ENCODE measurements at regions not wholly inside any gene's neighbourhood (a gene's known extent, or its start where the extent isn't known, plus 50 kb on each side); places are given as distances from the start of the nearest gene placed in this dataset.

- peak; percentile 2 for DNase-seq
Measured at GRCh38 chrX:45803383-45803921, 602.8 kb upstream of the DIPK2B start.

- DNase-seq: no peak
Measured at GRCh38 chrX:45801554-45801953, 600.9 kb upstream of the DIPK2B start.

DNA sequence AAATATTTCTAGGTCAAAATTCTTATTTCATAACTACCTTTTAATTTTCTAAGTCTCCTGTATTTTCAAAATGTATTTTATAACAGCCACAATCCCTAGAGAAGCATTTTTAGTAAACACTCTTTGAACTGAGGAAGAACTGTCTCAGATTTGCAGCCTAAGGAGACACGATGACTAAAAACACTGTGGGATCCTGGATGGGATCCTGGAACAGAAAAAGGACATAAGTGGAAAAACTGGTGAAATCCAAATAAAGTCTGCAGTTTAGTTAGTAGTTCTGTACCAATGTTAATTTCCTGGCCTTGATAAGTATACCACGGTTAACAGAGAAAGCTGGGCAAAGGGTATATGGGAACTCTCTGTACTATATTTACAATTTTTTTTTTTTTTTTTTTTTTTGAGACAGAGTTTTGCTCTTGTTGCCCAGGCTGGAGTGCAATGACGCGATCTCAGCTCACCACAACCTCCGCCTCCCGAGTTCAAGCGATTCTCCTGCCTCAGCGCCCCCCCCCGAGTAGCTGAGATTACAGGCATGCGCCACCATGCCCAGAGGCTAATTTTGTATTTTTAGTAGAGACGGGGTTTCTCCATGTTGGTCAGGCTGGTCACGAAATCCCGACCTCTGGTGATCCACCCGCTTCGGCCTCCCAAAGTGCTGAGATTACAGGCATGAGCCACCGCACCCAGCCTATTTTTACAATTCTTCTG lies 600.2 kb upstream of the DIPK2B start:
- DNase-seq: peak; percentile 2

GRCh38 chrX:45799576-45799975 lies 598.9 kb upstream of the DIPK2B start:
- DNase-seq: no peak

- no peak for DNase-seq
Measured at GRCh38 chrX:45795546-45795945, 594.9 kb upstream of the DIPK2B start.

- no peak for DNase-seq
Measured at GRCh38 chrX:45794995-45795337, 594.3 kb upstream of the DIPK2B start.

DNA sequence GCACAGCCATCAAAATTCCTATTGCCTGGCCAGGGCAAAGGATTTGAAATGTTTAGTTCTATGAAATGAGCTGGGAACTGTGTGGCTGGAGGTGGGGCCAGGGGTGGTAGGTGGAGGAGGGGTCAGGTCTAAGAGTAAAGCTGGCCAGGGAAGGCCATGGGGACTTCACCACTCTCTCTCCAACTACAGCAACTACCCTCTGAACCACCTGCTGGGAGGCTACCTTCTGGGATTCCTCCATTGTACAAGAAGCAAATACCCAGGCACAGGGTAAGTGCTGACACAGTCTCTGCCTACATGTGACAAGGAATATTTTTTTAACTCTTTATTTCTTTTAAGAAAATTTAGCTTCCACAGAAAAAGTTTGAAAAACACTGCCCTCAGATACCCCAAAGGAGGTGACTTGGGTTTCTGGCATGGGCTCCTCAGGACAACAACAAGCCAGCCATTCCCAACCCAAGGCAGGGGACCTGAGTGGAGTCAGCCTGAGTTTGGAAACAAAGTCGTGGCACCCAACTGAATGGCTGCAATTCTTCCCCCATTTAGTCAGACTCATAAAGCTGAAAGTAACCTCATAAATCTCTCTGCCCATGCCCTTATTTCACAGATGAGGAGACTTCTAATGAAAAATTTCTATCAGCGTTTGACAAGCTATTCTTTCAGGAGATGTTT lies 593.8 kb upstream of the DIPK2B start:
- DNase-seq: no peak

- DNase-seq: no peak
Measured at GRCh38 chrX:45788941-45789348, 588.3 kb upstream of the DIPK2B start.

- no peak for DNase-seq
Measured at GRCh38 chrX:45788315-45788714, 587.6 kb upstream of the DIPK2B start.

GRCh38 chrX:45784590-45784989 lies 583.9 kb upstream of the DIPK2B start:
- DNase-seq: no peak

DNA sequence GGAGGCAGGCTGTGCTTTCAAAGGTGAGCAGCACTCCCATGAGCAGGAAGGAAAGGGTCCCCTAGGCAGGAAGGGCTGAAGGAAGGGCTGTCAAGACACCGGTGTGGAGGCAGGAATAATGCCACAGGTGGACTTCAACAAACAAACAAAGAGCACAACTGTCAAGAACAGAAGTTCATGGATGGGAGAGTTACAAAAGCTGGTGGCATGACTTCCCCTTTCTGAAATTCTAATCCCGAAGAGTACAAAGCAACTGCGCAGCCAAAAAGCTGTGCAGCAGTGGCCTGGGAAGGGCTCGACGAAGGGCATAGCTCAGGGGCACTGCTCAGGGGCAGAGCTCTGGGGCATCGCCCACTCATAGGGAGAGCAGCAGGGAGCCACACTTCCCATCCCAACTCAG lies 582.3 kb upstream of the DIPK2B start:
- DNase-seq: no peak

GRCh38 chrX:45781901-45782553 lies 581.4 kb upstream of the DIPK2B start:
- DNase-seq: no peak

GRCh38 chrX:45778616-45779015 lies 577.9 kb upstream of the DIPK2B start:
- DNase-seq: no peak

GRCh38 chrX:45777366-45777765 lies 576.7 kb upstream of the DIPK2B start:
- no peak for DNase-seq

DNA sequence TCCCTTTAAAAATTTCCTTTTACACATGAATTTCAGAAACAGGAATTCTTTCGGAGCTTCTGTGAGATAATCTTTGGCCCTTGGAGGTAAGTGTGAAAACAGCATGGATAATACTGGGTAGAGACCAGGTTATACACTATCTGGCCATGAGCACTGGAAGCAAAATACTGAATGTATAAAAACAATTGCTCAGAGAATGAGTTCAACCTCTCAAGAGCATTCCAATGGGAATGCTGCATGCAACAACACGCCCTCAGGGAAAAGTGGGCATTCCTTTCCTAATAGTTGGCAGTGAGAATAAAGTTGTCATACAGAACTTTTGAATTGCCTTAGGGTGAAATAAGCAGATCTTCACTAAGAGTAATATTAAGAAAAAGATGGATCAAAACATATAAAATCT lies 574.8 kb upstream of the DIPK2B start:
- no peak for DNase-seq

DNA sequence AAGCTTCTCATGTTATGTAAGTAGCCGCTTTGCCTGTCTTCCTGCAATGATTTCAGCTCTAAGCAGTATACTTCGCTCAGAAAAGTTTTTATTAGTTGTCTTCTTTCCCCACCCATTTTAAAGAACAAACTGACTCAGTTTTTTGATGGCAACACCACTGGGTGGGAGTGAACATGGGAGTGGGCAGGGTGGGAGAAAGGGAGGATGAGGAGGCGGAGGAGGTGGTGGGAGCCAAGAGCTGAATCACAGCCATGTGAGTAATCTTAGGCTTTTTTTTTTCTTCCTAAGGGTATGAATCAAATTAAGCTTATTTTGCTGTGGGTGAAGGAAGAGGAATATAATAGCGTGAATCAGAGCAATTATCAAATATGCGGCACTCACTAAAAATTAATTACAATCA lies 574.3 kb upstream of the DIPK2B start:
- DNase-seq: no peak

GRCh38 chrX:45773572-45773971 lies 572.9 kb upstream of the DIPK2B start:
- no peak for DNase-seq

- no peak for DNase-seq
Measured at GRCh38 chrX:45771560-45772340, 571.1 kb upstream of the DIPK2B start.

GRCh38 chrX:45771114-45771513 lies 570.4 kb upstream of the DIPK2B start:
- DNase-seq: peak; percentile 7

GRCh38 chrX:45769761-45770582 lies 569.3 kb upstream of the DIPK2B start:
- DNase-seq: peak; percentile 36

- DNase-seq: no peak
Measured at GRCh38 chrX:45768666-45769236, 568.1 kb upstream of the DIPK2B start.

DNA sequence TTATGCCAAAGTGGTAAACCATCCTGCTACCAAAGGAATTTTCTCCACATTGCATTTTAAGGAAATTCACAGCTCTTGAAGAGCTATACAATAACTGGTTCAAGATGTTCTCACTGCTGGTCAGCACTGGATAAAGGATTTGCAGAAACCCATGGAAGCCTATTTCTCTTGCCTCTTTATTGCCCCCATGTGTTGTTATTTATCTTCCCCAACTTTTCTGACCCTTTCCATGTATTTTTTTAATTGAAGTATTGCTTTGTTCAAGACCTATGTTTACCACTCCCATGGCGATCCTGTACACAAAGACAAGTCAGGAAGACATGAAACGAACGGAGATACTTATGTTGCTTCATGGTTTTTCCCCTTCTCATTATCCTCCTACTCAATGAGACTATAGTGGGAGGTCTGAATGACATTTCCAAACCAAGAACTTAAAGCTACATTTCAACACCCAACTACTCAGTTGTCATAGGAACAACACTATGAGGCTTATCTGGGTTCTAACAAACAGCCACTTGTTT lies 566.4 kb upstream of the DIPK2B start:
- no peak for DNase-seq

All from GOT3 (cell line).